Body of pancreas (tissue), 4 donors: ENCODE measurements at regions not wholly inside any gene's neighbourhood (a gene's known extent, or its start where the extent isn't known, plus 50 kb on each side); places are given as distances from the start of the nearest gene placed in this dataset.

Experiments
- ATAC-seq: fragments of 150-250 bp; one replicate; pipeline ENCODE4 v1.9.1; 2016
- DNase-seq, 4 donors: peaks; one replicate each; pipeline ENCODE4 v3.0.0-alpha.2; 2019
- H3K27ac ChIP-seq, 4 donors: fragments of 200-600 bp; sonication (generic); 1 replicate in 3 of 4; 2 replicates in 1 of 4; pipeline versions ENCODE4 v1.5.1 to v1.6.1; 2016 to 2019; ENCODE audit warnings: mild to moderate bottlenecking in 1 of 4, mixed read lengths in 1 of 4, moderate library complexity in 1 of 4
- H3K27me3 ChIP-seq, 2 donors: fragments of 200-600 bp; sonication (generic); one replicate each; pipeline ENCODE4 v1.6.0; 2016; ENCODE audit warnings: mild to moderate bottlenecking in 1 of 2
- H3K36me3 ChIP-seq, 2 donors: fragments of 200-600 bp; sonication (generic); replicated peaks in 1 of 2; 2 replicates each; pipeline ENCODE4 v1.5.1; 2016; ENCODE audit warnings: low read depth in 2 of 2; ENCODE audit not compliant: insufficient read depth in 1 of 2
- H3K4me1 ChIP-seq: fragments of 200-600 bp; sonication (generic); one replicate; pipeline ENCODE4 v1.6.0; 2016
- H3K4me3 ChIP-seq, 2 donors: fragments of 200-600 bp; sonication (generic); 1 replicate in 1 of 2; 2 replicates in 1 of 2; pipeline ENCODE4 v1.5.1; 2016 to 2019
- H3K9me3 ChIP-seq, 3 donors: fragments of 200-600 bp; sonication (generic); 1 replicate in 2 of 3; 2 replicates in 1 of 3; pipeline ENCODE4 v1.5.1; 2016
- CTCF ChIP-seq, 7 experiments: fragments of 450-650 bp in 4 of 7; fragments of 200-600 bp in 3 of 7; sonication (generic) in 3 of 7; IDR thresholded peaks; one replicate each; pipeline ENCODE4 v1.5.1; 2016 to 2019; ENCODE audit warnings: antibody characterized with exemption in 7 of 7
- POLR2A ChIP-seq, 3 donors: fragments of 450-650 bp; IDR thresholded peaks; one replicate each; pipeline ENCODE4 v1.6.1; 2016; ENCODE audit warnings: antibody characterized with exemption in 3 of 3, mild to moderate bottlenecking in 2 of 3
- WGBS, 2 donors: methylation state at CpG; one replicate each; pipeline ENCODE4 v1.1.5; 2017; 5-methylcytosine and 5-hydroxymethylcytosine counted together
- intact Hi-C: fragments of 100-400 bp; cut with DNase I; formaldehyde crosslinking; loops from one replicate; pipeline ENCODE4 v1.15.1; 2023

GRCh38 chr11:28738549-28738948 lies 630.4 kb downstream of the METTL15 start:
- Histone ChIP-seq H3K4me1 (no peaks in the 10 kb centered on the region), H3K9me3 (no peaks in the 10 kb centered on the region), H3K4me3 (no peak overlapping the region), H3K27me3 (no peaks in the 10 kb centered on the region), H3K36me3 (no peaks in the 10 kb centered on the region), H3K27ac (no peak overlapping the region)
- ATAC-seq (no peak), DNase-seq (no peak)
- TF ChIP-seq CTCF (IDR thresholded peaks at IDR 0.05): no peak
- intact Hi-C loops: no loop called here

GRCh38 chr11:28736256-28736655 lies 628.1 kb downstream of the METTL15 start:
- TF ChIP-seq CTCF (IDR thresholded peaks at IDR 0.05): no peak
- no peak for TF ChIP-seq POLR2A (IDR thresholded peaks at IDR 0.05)
- Histone ChIP-seq H3K4me1 (no peaks in the 10 kb centered on the region), H3K4me3 (no peak overlapping the region), H3K9me3 (no peaks in the 10 kb centered on the region), H3K27me3 (no peaks in the 10 kb centered on the region), H3K27ac (no peak overlapping the region), H3K36me3 (no peaks in the 10 kb centered on the region)
- DNase-seq: no peak
- intact Hi-C loops: no loop called here
- no peak for ATAC-seq

DNA sequence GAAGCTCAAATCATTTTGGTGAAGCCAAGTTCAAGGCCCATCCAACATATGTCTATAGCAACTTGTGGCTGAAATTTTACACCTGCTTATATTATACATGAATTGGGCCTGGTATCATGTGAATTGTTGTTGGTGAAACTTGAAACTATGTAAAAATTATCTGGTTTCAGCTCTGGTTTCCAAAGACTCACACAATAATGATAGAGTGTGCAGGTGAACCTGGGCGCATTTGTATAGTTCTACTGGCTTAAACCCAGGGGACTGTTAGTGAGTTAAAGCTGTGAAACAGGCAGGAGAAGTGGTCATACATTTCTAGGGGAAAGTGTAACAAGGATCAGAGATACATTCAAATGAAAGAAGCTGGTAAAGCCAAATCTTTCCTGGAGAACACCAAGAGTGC lies 627.3 kb downstream of the METTL15 start:
- Histone ChIP-seq H3K36me3 (no peaks in the 10 kb centered on the region), H3K4me1 (no peaks in the 10 kb centered on the region), H3K9me3 (no peaks in the 10 kb centered on the region), H3K4me3 (no peak overlapping the region), H3K27ac (no peak overlapping the region), H3K27me3 (no peaks in the 10 kb centered on the region)
- intact Hi-C loops: no loop called here
- 62 to 74% methylated on average over 1 of the region's 1 CpG for WGBS, 2 donors
- ATAC-seq: no peak
- TF ChIP-seq CTCF (IDR thresholded peaks at IDR 0.05) (no peak), POLR2A (IDR thresholded peaks at IDR 0.05) (no peak)
- DNase-seq: no peak

DNA sequence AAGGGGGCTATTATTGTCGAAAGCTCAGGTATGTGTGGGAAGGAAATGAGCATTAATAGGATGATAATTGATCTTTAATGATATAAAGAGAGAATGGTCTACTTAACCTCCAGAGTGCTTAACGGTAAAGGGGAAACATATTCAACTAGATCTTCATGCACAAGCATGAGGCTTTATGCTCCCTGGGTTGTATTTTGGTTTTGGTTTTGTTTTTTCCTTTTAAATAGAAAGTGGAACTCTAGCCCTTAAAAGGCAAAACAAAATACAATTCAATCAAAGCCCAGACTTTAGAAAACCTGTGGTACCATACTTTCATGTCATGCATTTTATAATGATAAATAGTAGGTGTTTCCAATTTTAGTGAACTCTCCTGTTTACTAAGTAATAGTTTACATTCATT lies 622.7 kb downstream of the METTL15 start:
- H3K4me1 ChIP-seq: no peaks in the 10 kb centered on the region
- no peak overlapping the region for H3K4me3 ChIP-seq
- no peak for TF ChIP-seq CTCF (IDR thresholded peaks at IDR 0.05)
- TF ChIP-seq POLR2A (IDR thresholded peaks at IDR 0.05): no peak

DNA sequence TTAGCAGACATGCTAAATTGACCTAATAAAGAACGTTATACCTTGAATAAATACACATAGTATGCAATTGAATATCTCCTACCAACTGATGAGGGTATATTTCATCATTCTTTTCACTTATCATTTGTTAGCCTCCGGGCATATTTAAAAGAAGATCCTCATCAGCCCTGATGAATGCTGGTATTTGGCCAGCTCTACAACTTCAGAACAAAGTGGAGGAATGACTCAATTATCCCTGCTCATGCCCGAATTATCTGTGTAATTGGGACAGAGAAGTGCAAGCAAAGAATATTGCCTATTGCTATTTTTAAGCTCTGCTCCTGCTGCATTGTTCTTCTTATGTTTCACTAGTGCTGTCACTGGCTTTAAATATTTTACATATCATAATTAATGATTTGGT lies 622.1 kb downstream of the METTL15 start:
- DNase-seq: no peak
- Histone ChIP-seq H3K4me3 (no peak overlapping the region), H3K27ac (no peak overlapping the region), H3K4me1 (no peaks in the 10 kb centered on the region), H3K27me3 (no peaks in the 10 kb centered on the region), H3K36me3 (no peaks in the 10 kb centered on the region), H3K9me3 (no peaks in the 10 kb centered on the region)
- TF ChIP-seq CTCF (IDR thresholded peaks at IDR 0.05) (no peak), POLR2A (IDR thresholded peaks at IDR 0.05) (no peak)
- ATAC-seq: no peak
- intact Hi-C loops: no loop called here
- WGBS, 2 donors: 57 to 61% methylated on average over 3 of the region's 3 CpGs

More for the DNA sequence above, 622.7 kb downstream of the METTL15 start:
- 71 to 75% methylated on average over 2 of the region's 2 CpGs for WGBS, 2 donors
- no peak for ATAC-seq
- Histone ChIP-seq H3K27me3 (no peaks in the 10 kb centered on the region), H3K27ac (no peak overlapping the region), H3K36me3 (no peaks in the 10 kb centered on the region), H3K9me3 (no peaks in the 10 kb centered on the region)
- DNase-seq: no peak
- intact Hi-C loops: no loop called here
